Karpas-422 (cell line): ENCODE measurements at regions not wholly inside any gene's neighbourhood (a gene's known extent, or its start where the extent isn't known, plus 50 kb on each side); places are given as distances from the start of the nearest gene placed in this dataset.
"Not testable (repeated sequence)": the region's sequence is repeated elsewhere in the genome, so short reads cannot be mapped to it uniquely, and the experiment has no call there.

Source experiments
- DNase-seq: peaks from one replicate; pipeline ENCODE4 v3.0.0-alpha.2; 2015
- H2AFZ ChIP-seq: fragments of 200-600 bp; sonication (generic); 2 replicates; pipeline ENCODE4 v1.6.1; 2014; ENCODE audit warnings: antibody characterized with exemption, low read length, mixed read lengths
- H3K27ac ChIP-seq: fragments of 200-600 bp; sonication (generic); 2 replicates; pipeline ENCODE4 v1.5.1; 2014; ENCODE audit warnings: mild to moderate bottlenecking, low read length, moderate library complexity
- H3K27me3 ChIP-seq: fragments of 200-600 bp; sonication (generic); 2 replicates; pipeline ENCODE4 v1.6.1; 2014; ENCODE audit warnings: low read length, mixed read lengths
- H3K36me3 ChIP-seq: fragments of 200-600 bp; sonication (generic); 2 replicates; pipeline ENCODE4 v1.6.1; 2014; ENCODE audit warnings: low read length, mixed read lengths; ENCODE audit not compliant: insufficient read depth
- H3K4me1 ChIP-seq: fragments of 200-600 bp; sonication (generic); 2 replicates; pipeline ENCODE4 v1.6.1; 2014; ENCODE audit warnings: mild to moderate bottlenecking, low read length, mixed read lengths
- H3K4me2 ChIP-seq: fragments of 200-600 bp; sonication (generic); 2 replicates; pipeline ENCODE4 v1.6.1; 2014; ENCODE audit warnings: low read length, low read depth, mild to moderate bottlenecking; ENCODE audit not compliant: poor library complexity, severe bottlenecking
- H3K4me3 ChIP-seq: fragments of 200-600 bp; sonication (generic); 2 replicates; pipeline ENCODE4 v1.5.1; 2014; ENCODE audit warnings: mild to moderate bottlenecking, antibody characterized with exemption, low read length, mixed read lengths
- H3K79me2 ChIP-seq: fragments of 200-600 bp; sonication (generic); 2 replicates; pipeline ENCODE4 v1.6.1; 2014; ENCODE audit warnings: mild to moderate bottlenecking, low read length, mixed read lengths
- H3K9ac ChIP-seq: fragments of 200-600 bp; sonication (generic); 2 replicates; pipeline ENCODE4 v1.6.0; 2014; ENCODE audit warnings: low read length
- H3K9me2 ChIP-seq: fragments of 200-600 bp; sonication (generic), shearing (Covaris generic); replicated peaks from 2 replicates; pipeline ENCODE4 v1.6.0; 2014; ENCODE audit warnings: mild to moderate bottlenecking, low read length, moderate library complexity; ENCODE audit not compliant: insufficient read depth
- H3K9me3 ChIP-seq: fragments of 300-700, 200-600 bp; sonication (generic); 2 replicates; pipeline ENCODE4 v1.6.1; 2014; ENCODE audit warnings: low read length, mixed read lengths
- H4K20me1 ChIP-seq: fragments of 200-600 bp; sonication (generic); 2 replicates; pipeline ENCODE4 v1.6.1; 2014; ENCODE audit warnings: mild to moderate bottlenecking, antibody characterized with exemption, low read length, low read depth; ENCODE audit not compliant: insufficient read depth

- H3K36me3 ChIP-seq, H3K9me3 ChIP-seq, H3K4me3 ChIP-seq, H3K27me3 ChIP-seq, H3K9me2 ChIP-seq, H3K27ac ChIP-seq, DNase-seq, H3K79me2 ChIP-seq, H3K4me1 ChIP-seq, H3K4me2 ChIP-seq, H2AFZ ChIP-seq, H3K9ac ChIP-seq, H4K20me1 ChIP-seq: not testable (repeated sequence)
Observed at GRCh38 chr4:24349168-24349996, 235.0 kb downstream of the DHX15 start.

- no peaks in the 10 kb centered on the region; the same call in 1 of the 2 replicates for H3K9me2 ChIP-seq
- no peak overlapping the region for H3K27ac ChIP-seq
- H3K4me2 ChIP-seq = no peak overlapping the region
- H3K4me3 ChIP-seq = no peak overlapping the region
- no peak overlapping the region for H3K9ac ChIP-seq
- no peak for DNase-seq
- H3K9me3 ChIP-seq = no peaks in the 10 kb centered on the region
- H4K20me1 ChIP-seq = no peaks in the 10 kb centered on the region
- H3K4me1 ChIP-seq = no peaks in the 10 kb centered on the region
- H3K36me3 ChIP-seq = no peaks in the 10 kb centered on the region
- H2AFZ ChIP-seq = no peak overlapping the region
- 0 out of 2 replicates have a peak, but pooled peaks cover 3% of the 10 kb centered on the region for H3K27me3 ChIP-seq
- H3K79me2 ChIP-seq = no peaks in the 10 kb centered on the region
Observed at GRCh38 chr4:24339260-24339659, 245.1 kb downstream of the DHX15 start.

GRCh38 chr4:24337451-24338190 is 246.7 kb downstream of the DHX15 start:
- Histone ChIP-seq H3K4me2 (no peak overlapping the region), H3K79me2 (no peaks in the 10 kb centered on the region), H2AFZ (no peak overlapping the region), H3K4me1 (no peaks in the 10 kb centered on the region), H3K27me3 (0 out of 2 replicates have a peak, but pooled peaks cover 1% of the 10 kb centered on the region), H3K9me3 (no peaks in the 10 kb centered on the region), H3K9me2 (no peaks in the 10 kb centered on the region; the same call in 1 of the 2 replicates), H4K20me1 (no peaks in the 10 kb centered on the region), H3K36me3 (no peaks in the 10 kb centered on the region), H3K4me3 (no peak overlapping the region), H3K27ac (no peak overlapping the region), H3K9ac (no peak overlapping the region)
- DNase-seq = no peak

- no peak overlapping the region for H3K9ac ChIP-seq
- H3K36me3 ChIP-seq = no peaks in the 10 kb centered on the region
- H3K9me3 ChIP-seq = no peaks in the 10 kb centered on the region
- H3K4me1 ChIP-seq = no peaks in the 10 kb centered on the region
- no peaks in the 10 kb centered on the region for H4K20me1 ChIP-seq
- H3K4me2 ChIP-seq = no peak overlapping the region
- H3K9me2 ChIP-seq = no peaks in the 10 kb centered on the region
- no peaks in the 10 kb centered on the region for H3K27me3 ChIP-seq
- H3K4me3 ChIP-seq = no peak overlapping the region
- no peaks in the 10 kb centered on the region for H3K79me2 ChIP-seq
- no peak overlapping the region for H2AFZ ChIP-seq
- H3K27ac ChIP-seq = no peak overlapping the region
- DNase-seq = no peak
Observed at GRCh38 chr4:24335616-24336015, 248.7 kb downstream of the DHX15 start.

GRCh38 chr4:24334906-24335305 is 249.4 kb downstream of the DHX15 start:
- Histone ChIP-seq H3K9ac (no peak overlapping the region), H2AFZ (no peak overlapping the region), H3K4me1 (no peaks in the 10 kb centered on the region), H3K79me2 (no peaks in the 10 kb centered on the region), H3K9me2 (no peaks in the 10 kb centered on the region), H3K9me3 (no peaks in the 10 kb centered on the region), H3K27ac (no peak overlapping the region), H4K20me1 (no peaks in the 10 kb centered on the region), H3K4me3 (no peak overlapping the region), H3K4me2 (no peak overlapping the region), H3K36me3 (no peaks in the 10 kb centered on the region), H3K27me3 (no peaks in the 10 kb centered on the region)
- DNase-seq = no peak

- no peaks in the 10 kb centered on the region for H3K36me3 ChIP-seq
- H3K4me1 ChIP-seq = no peaks in the 10 kb centered on the region
- H3K9me2 ChIP-seq = no peaks in the 10 kb centered on the region
- no peak overlapping the region for H3K4me2 ChIP-seq
- no peak overlapping the region for H3K9ac ChIP-seq
- H3K4me3 ChIP-seq = no peak overlapping the region
- no peak overlapping the region for H3K27ac ChIP-seq
- no peaks in the 10 kb centered on the region for H4K20me1 ChIP-seq
- no peak for DNase-seq
- no peaks in the 10 kb centered on the region for H3K79me2 ChIP-seq
- H3K9me3 ChIP-seq = no peaks in the 10 kb centered on the region
- no peak overlapping the region for H2AFZ ChIP-seq
- H3K27me3 ChIP-seq = no peaks in the 10 kb centered on the region
Observed at GRCh38 chr4:24330573-24330972, 253.8 kb downstream of the DHX15 start.

- Histone ChIP-seq H3K36me3 (no peaks in the 10 kb centered on the region), H2AFZ (no peak overlapping the region), H3K27ac (no peak overlapping the region), H3K9ac (no peak overlapping the region), H3K4me3 (no peak overlapping the region), H3K9me2 (no peaks in the 10 kb centered on the region), H3K4me2 (no peak overlapping the region), H3K79me2 (no peaks in the 10 kb centered on the region), H3K27me3 (no peaks in the 10 kb centered on the region), H3K9me3 (no peaks in the 10 kb centered on the region), H3K4me1 (no peaks in the 10 kb centered on the region), H4K20me1 (no peaks in the 10 kb centered on the region)
- no peak for DNase-seq
Observed at GRCh38 chr4:24330172-24330571, 254.2 kb downstream of the DHX15 start.

- no peak overlapping the region for H2AFZ ChIP-seq
- no peak for DNase-seq
- no peak overlapping the region for H3K27ac ChIP-seq
- H3K4me2 ChIP-seq = no peak overlapping the region
- H3K9me3 ChIP-seq = no peaks in the 10 kb centered on the region
- H3K4me3 ChIP-seq = no peak overlapping the region
- H3K9me2 ChIP-seq = no peaks in the 10 kb centered on the region
- H3K27me3 ChIP-seq = no peaks in the 10 kb centered on the region
- no peaks in the 10 kb centered on the region for H4K20me1 ChIP-seq
- no peaks in the 10 kb centered on the region for H3K4me1 ChIP-seq
- no peak overlapping the region for H3K9ac ChIP-seq
- no peaks in the 10 kb centered on the region for H3K36me3 ChIP-seq
- no peaks in the 10 kb centered on the region for H3K79me2 ChIP-seq
Observed at GRCh38 chr4:24328711-24329110, 255.6 kb downstream of the DHX15 start.
